Pons (tissue), 1 donor: ENCODE measurements at regions not wholly inside any gene's neighbourhood (a gene's known extent, or its start where the extent isn't known, plus 50 kb on each side); places are given as distances from the start of the nearest gene placed in this dataset.
"Not testable (repeated sequence)": the region's sequence is repeated elsewhere in the genome, so short reads cannot be mapped to it uniquely, and the experiment has no call there.

ENCODE experiments used
- DNase-seq: peaks from one replicate; pipeline ENCODE4 v3.0.0-alpha.2; 2016; ENCODE audit warnings: low spot score

- DNase-seq: no peak
These were observed 155.0 kb upstream of the CRBN start for GRCh38 chr3:3334491-3334890.

GRCh38 chr3:3333571-3333970, 154.1 kb upstream of the CRBN start:
- DNase-seq: no peak

- no peak for DNase-seq
These were observed 137.0 kb upstream of the CRBN start for GRCh38 chr3:3316521-3316920.

GRCh38 chr3:3315846-3316245, 136.4 kb upstream of the CRBN start:
- DNase-seq: no peak

- DNase-seq: no peak
These were observed 130.4 kb upstream of the CRBN start for GRCh38 chr3:3309887-3310286.

- DNase-seq: no peak
These were observed 129.3 kb upstream of the CRBN start for GRCh38 chr3:3308809-3309208.

GRCh38 chr3:3307491-3307890, 128.0 kb upstream of the CRBN start:
- no peak for DNase-seq

GRCh38 chr3:3305841-3306240, 126.3 kb upstream of the CRBN start:
- DNase-seq: no peak

- no peak for DNase-seq
These were observed 125.6 kb upstream of the CRBN start for GRCh38 chr3:3305084-3305483.

GRCh38 chr3:3303636-3304035, 124.1 kb upstream of the CRBN start:
- DNase-seq: no peak

GRCh38 chr3:3302964-3303363, 123.5 kb upstream of the CRBN start:
- no peak for DNase-seq

GRCh38 chr3:3301476-3301875, 122.0 kb upstream of the CRBN start:
- DNase-seq: no peak

- no peak for DNase-seq
These were observed 117.5 kb upstream of the CRBN start for GRCh38 chr3:3296979-3297381.

- DNase-seq: no peak
These were observed 116.1 kb upstream of the CRBN start for GRCh38 chr3:3295586-3295985.

- DNase-seq: not testable (repeated sequence)
These were observed 112.3 kb upstream of the CRBN start for GRCh38 chr3:3291756-3292283.

- DNase-seq: no peak
These were observed 108.8 kb upstream of the CRBN start for GRCh38 chr3:3288255-3288654.

- no peak for DNase-seq
These were observed 106.5 kb upstream of the CRBN start for GRCh38 chr3:3286014-3286413.

GRCh38 chr3:3281024-3281423, 101.5 kb upstream of the CRBN start:
- no peak for DNase-seq

GRCh38 chr3:3280396-3280795, 100.9 kb upstream of the CRBN start:
- DNase-seq: no peak

- DNase-seq: no peak
These were observed 98.6 kb upstream of the CRBN start for GRCh38 chr3:3278073-3278472.

- DNase-seq: no peak
These were observed 97.1 kb upstream of the CRBN start for GRCh38 chr3:3276630-3277029.

- DNase-seq: no peak
These were observed 85.3 kb upstream of the CRBN start for GRCh38 chr3:3264796-3265195.

- no peak for DNase-seq
These were observed 81.4 kb upstream of the CRBN start for GRCh38 chr3:3260870-3261269.

- DNase-seq: no peak
These were observed 79.7 kb upstream of the CRBN start for GRCh38 chr3:3259181-3259580.

- no peak for DNase-seq
These were observed 78.8 kb upstream of the CRBN start for GRCh38 chr3:3258281-3258680.
